Prostate gland (tissue), 2 donors: ENCODE measurements at regions not wholly inside any gene's neighbourhood (a gene's known extent, or its start where the extent isn't known, plus 50 kb on each side); places are given as distances from the start of the nearest gene placed in this dataset.

Source experiments
- DNase-seq: peaks from one replicate; pipeline ENCODE4 v3.0.0-alpha.2; 2019; ENCODE audit warnings: low spot score
- H3K27ac ChIP-seq, 2 donors: fragments of 200-600 bp; sonication (generic); 2 replicates each; pipeline ENCODE4 v1.5.1; 2017 to 2019
- H3K27me3 ChIP-seq: fragments of 200-600 bp; sonication (generic); replicated peaks from 2 replicates; pipeline ENCODE4 v1.5.1; 2019; ENCODE audit not compliant: insufficient read depth
- H3K36me3 ChIP-seq, 2 donors: fragments of 200-600 bp; sonication (generic); 1 replicate in 1 of 2; 2 replicates in 1 of 2; pipeline versions ENCODE4 v1.5.1 to v1.8.1; 2017 to 2019
- H3K4me1 ChIP-seq: fragments of 200-600 bp; sonication (generic); replicated peaks from 2 replicates; pipeline ENCODE4 v1.5.1; 2019
- H3K4me3 ChIP-seq, 2 donors: fragments of 200-600 bp; sonication (generic); 2 replicates each; pipeline ENCODE4 v1.5.1; 2017 to 2019
- H3K9me3 ChIP-seq: fragments of 200-600 bp; sonication (generic); 2 replicates; pipeline ENCODE4 v1.5.1; 2017
- CTCF ChIP-seq, 4 experiments: fragments of 200-600 bp in 2 of 4; fragments of 450-650 bp in 2 of 4; sonication (generic) in 2 of 4; IDR thresholded peaks; 1 replicate in 3 of 4; 2 replicates in 1 of 4; pipeline ENCODE4 v1.5.1; 2016 to 2019; ENCODE audit warnings: antibody characterized with exemption in 4 of 4, mild to moderate bottlenecking in 2 of 4, moderate library complexity in 2 of 4
- POLR2A ChIP-seq: fragments of 450-650 bp; IDR thresholded peaks from one replicate; pipeline ENCODE4 v1.6.1; 2016; ENCODE audit warnings: antibody characterized with exemption, mild to moderate bottlenecking
- POLR2AphosphoS5 ChIP-seq: sonication (generic); formaldehyde crosslinking; IDR thresholded peaks from one replicate; pipeline ENCODE4 v1.6.1; 2017; ENCODE audit warnings: antibody characterized with exemption
- WGBS: methylation state at CpG from one replicate; pipeline ENCODE4 v1.1.5; 2018; 5-methylcytosine and 5-hydroxymethylcytosine counted together
- intact Hi-C: fragments of 100-400 bp; cut with DNase I; formaldehyde crosslinking; loops from one replicate; pipeline ENCODE4 v1.14.2; 2022

GRCh38 chr6:11482616-11483015 lies 54.9 kb upstream of the TMEM170B start:
- H3K4me3 ChIP-seq = no peak overlapping the region
- H3K27ac ChIP-seq = no peak overlapping the region
- DNase-seq = no peak
- H3K9me3 ChIP-seq = no peaks in the 10 kb centered on the region
- intact Hi-C loops = loop anchor here (10.0 kb wide), 1 partner anchor 118 kb away; no protein-coding TSS in a partner anchor
- 42% methylated on average over 3 of the region's 3 CpGs for WGBS
- no peaks in the 10 kb centered on the region for H3K4me1 ChIP-seq
- TF ChIP-seq POLR2A (no peak), POLR2AphosphoS5 (no peak)
- no peaks in the 10 kb centered on the region for H3K36me3 ChIP-seq
- H3K27me3 ChIP-seq = no peaks in the 10 kb centered on the region

- intact Hi-C loops = loop anchor here (10.0 kb wide), 1 partner anchor 116 kb away; no protein-coding TSS in a partner anchor
- WGBS = 54% methylated on average over 4 of the region's 4 CpGs
- Histone ChIP-seq H3K4me1 (no peaks in the 10 kb centered on the region), H3K27me3 (no peaks in the 10 kb centered on the region), H3K27ac (no peak overlapping the region), H3K4me3 (no peak overlapping the region), H3K9me3 (no peaks in the 10 kb centered on the region), H3K36me3 (no peaks in the 10 kb centered on the region)
- DNase-seq = no peak
- TF ChIP-seq POLR2A (no peak), CTCF (IDR thresholded peaks at IDR 0.05) (no peak), POLR2AphosphoS5 (no peak)
These were observed 57.0 kb upstream of the TMEM170B start for GRCh38 chr6:11480541-11480940.

- H3K4me1 ChIP-seq = no peaks in the 10 kb centered on the region
- intact Hi-C loops = no loop called here
- WGBS = 68% methylated on average over 1 of the region's 1 CpG
- TF ChIP-seq POLR2AphosphoS5 (no peak), CTCF (IDR thresholded peaks at IDR 0.05) (no peak), POLR2A (no peak)
- no peaks in the 10 kb centered on the region for H3K27me3 ChIP-seq
- no peaks in the 10 kb centered on the region for H3K36me3 ChIP-seq
- no peak overlapping the region for H3K27ac ChIP-seq
- H3K9me3 ChIP-seq = no peaks in the 10 kb centered on the region
- H3K4me3 ChIP-seq = no peak overlapping the region
- no peak for DNase-seq
These were observed 58.3 kb upstream of the TMEM170B start for GRCh38 chr6:11479296-11479695.

- Histone ChIP-seq H3K4me3 (no peak overlapping the region), H3K4me1 (no peaks in the 10 kb centered on the region)
- 84% methylated on average over 7 of the region's 7 CpGs for WGBS
These were observed 59.0 kb upstream of the TMEM170B start for GRCh38 chr6:11478586-11478985.

GRCh38 chr6:11475016-11475415 lies 62.5 kb upstream of the TMEM170B start:
- Histone ChIP-seq H3K4me1 (no peaks in the 10 kb centered on the region), H3K9me3 (no peaks in the 10 kb centered on the region), H3K4me3 (no peak overlapping the region), H3K27ac (no peak overlapping the region), H3K36me3 (no peaks in the 10 kb centered on the region), H3K27me3 (no peaks in the 10 kb centered on the region)
- TF ChIP-seq CTCF (IDR thresholded peaks at IDR 0.05) (no peak), POLR2AphosphoS5 (no peak), POLR2A (no peak)
- DNase-seq = no peak
- intact Hi-C loops = no loop called here

More at GRCh38 chr6:11478586-11478985, 59.0 kb upstream of the TMEM170B start:
- Histone ChIP-seq H3K27ac (no peak overlapping the region), H3K9me3 (no peaks in the 10 kb centered on the region), H3K27me3 (no peaks in the 10 kb centered on the region), H3K36me3 (no peaks in the 10 kb centered on the region)
- intact Hi-C loops = no loop called here
- TF ChIP-seq POLR2AphosphoS5 = no peak
- TF ChIP-seq CTCF (IDR thresholded peaks at IDR 0.05) = no peak
- no peak for TF ChIP-seq POLR2A
- no peak for DNase-seq
